Coronary artery (tissue), 2 donors: ENCODE measurements at regions not wholly inside any gene's neighbourhood (a gene's known extent, or its start where the extent isn't known, plus 50 kb on each side); places are given as distances from the start of the nearest gene placed in this dataset.

Source experiments
- DNase-seq: peaks from one replicate; pipeline ENCODE4 v3.0.0-alpha.2; 2017; ENCODE audit warnings: low spot score
- H3K27ac ChIP-seq, 2 donors: fragments of 200-600 bp; sonication (generic); one replicate each; pipeline ENCODE4 v1.5.1; 2016 to 2019
- H3K4me3 ChIP-seq: fragments of 200-600 bp; sonication (generic); 2 replicates; pipeline ENCODE4 v1.5.1; 2016; ENCODE audit warnings: mild to moderate bottlenecking, moderate library complexity
- TF ChIP-seq, protein P1 (sequence below): fragments of 200-600 bp; sonication (generic); IDR thresholded peaks from one replicate; pipeline ENCODE4 v1.5.1; 2019; ENCODE audit warnings: antibody characterized with exemption

DNA sequence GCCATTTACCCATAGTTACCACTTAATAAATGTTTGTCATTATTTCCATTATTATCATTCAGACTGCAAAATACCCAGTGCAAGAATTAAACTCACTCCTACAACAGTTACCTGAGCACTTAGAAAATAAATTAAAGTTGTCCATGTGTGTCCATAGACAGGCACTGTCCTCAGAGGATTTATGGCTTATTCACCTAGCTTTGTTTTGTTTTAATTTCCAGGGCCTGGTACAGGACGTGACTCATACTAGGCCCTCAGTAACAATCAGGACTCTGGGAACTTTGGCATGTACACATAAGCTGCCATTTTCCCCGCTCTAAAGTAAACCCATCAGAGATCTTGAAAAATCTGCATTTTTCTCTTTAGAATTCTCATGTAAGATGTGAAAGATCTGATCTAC is 458.5 kb upstream of the ARRDC4 start:
- no peak for DNase-seq
- TF ChIP-seq, protein P1, sequence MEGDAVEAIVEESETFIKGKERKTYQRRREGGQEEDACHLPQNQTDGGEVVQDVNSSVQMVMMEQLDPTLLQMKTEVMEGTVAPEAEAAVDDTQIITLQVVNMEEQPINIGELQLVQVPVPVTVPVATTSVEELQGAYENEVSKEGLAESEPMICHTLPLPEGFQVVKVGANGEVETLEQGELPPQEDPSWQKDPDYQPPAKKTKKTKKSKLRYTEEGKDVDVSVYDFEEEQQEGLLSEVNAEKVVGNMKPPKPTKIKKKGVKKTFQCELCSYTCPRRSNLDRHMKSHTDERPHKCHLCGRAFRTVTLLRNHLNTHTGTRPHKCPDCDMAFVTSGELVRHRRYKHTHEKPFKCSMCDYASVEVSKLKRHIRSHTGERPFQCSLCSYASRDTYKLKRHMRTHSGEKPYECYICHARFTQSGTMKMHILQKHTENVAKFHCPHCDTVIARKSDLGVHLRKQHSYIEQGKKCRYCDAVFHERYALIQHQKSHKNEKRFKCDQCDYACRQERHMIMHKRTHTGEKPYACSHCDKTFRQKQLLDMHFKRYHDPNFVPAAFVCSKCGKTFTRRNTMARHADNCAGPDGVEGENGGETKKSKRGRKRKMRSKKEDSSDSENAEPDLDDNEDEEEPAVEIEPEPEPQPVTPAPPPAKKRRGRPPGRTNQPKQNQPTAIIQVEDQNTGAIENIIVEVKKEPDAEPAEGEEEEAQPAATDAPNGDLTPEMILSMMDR: no peak
- no peak overlapping the region for H3K4me3 ChIP-seq
- H3K27ac ChIP-seq: no peak overlapping the region

DNA sequence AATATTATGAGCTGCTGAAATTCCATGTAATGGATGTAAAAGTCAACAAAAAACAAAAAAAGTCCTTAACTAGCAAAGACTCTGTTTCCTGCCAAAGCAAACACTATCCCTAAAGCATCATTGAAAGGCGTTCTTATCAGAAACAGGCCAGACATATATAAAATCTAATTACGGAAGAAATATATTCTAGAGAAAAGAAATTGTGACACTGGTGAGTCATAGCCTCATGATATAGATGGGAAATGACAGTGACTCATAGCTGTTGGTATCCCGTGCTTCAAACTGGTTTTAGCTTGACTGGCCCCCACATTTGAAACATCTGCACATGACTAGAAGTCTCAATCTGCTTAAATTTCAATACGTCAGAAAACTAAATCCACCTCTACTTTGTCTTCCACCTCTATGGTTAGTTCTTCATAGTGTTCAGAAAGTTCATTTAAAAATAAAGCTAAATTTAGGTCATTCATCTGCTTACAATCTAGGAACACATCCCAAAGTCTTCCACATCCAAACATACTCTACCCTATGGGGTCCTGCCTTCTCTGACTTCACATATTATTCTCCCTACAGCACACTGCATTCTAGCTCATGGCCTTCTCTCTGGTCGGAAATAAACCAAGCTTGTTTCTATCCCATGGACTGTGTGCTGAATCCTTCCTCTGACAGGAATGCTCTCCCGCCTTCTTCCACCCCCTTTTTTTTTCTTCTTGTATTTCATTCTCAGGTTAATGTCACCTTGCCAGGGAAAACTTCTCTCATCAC is 456.3 kb upstream of the ARRDC4 start:
- no peak for DNase-seq
- H3K4me3 ChIP-seq: no peak overlapping the region
- no peak overlapping the region for H3K27ac ChIP-seq
- TF ChIP-seq, protein P1: no peak

DNA sequence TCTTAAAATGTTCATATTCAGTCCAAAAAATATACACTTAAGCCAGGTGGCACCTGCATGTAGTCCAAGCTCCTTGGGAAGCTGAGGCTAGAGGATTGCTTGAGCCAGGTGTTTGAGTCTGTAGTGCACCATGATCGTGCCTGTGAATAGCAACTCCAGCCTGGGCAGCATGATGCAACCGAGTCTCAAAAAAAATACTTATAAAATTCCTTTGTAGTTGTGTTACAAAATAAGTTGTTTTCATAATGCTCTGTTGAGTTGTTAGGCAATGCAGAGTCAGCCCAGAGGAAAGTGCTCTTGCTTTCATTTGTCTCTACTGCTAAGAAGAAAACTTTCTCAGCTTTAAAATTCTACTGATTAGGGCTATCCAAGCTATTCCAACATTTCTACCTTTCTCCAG is 442.8 kb upstream of the ARRDC4 start:
- no peak for DNase-seq
- TF ChIP-seq, protein P1: no peak
- Histone ChIP-seq H3K27ac (no peak overlapping the region), H3K4me3 (no peak overlapping the region)

DNA sequence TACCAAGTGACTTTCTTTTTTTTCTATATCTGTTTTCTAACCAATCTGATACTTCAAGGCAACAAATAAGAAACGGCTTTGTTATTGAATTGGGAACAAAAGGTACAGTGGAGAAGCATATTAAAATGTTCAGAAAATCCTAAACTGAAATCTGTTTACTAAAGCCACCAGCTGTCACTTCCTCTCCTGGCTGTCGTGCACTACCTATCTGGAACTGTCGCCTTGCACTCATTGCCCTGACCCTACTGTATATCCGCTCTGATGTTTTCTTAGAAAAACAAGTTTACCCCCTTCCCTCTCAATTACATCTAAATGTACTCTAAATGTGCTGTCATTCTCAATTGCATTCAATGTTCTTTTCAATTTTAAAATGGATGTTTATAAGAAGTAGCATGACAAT is 439.8 kb upstream of the ARRDC4 start:
- H3K27ac ChIP-seq: no peak overlapping the region
- no peak for DNase-seq
- TF ChIP-seq, protein P1: no peak
- no peak overlapping the region for H3K4me3 ChIP-seq

DNA sequence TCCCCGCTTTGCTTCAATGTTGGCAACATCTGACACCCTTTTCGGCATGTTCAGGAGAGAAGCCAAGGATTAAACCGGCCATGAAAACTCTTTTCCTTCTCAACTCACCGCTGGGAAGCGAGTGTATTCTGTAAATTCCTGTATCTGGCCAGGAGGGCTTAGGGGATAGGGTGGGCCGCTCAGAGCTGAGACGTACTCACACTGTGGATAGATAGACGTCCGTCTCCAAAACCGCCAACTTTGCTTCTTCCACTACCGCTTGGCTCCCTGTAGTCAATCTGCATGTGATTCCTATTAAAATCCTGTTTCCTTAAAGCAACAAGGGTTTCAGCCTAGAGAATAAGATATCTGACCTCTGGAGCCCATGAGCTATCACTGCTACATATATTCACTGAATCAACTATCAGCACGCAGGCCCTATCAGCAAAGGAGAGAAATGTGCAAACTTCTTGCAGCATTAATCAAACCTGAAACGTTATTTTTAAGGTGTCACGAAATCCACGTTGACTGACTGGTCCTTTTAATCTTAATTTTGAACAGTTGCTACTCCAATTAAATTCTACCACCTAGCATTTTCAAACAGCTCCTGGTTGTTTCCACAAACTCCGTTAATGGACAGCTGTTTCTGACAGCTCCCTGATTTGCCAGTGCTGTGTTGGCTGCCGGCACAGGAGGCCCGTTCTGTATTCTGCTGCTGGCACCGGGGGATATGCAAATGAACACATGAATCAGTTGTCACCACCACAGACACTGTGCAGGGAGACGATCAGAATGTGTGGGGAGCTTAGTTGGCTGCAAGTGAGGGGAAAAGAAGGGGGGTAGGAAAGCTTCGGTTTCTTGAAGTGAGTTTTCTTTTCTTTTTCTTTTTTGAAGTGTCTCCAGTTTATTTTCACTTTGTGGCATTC is 438.9 kb upstream of the ARRDC4 start:
- H3K4me3 ChIP-seq: peak overlapping the region; percentile 58

DNA sequence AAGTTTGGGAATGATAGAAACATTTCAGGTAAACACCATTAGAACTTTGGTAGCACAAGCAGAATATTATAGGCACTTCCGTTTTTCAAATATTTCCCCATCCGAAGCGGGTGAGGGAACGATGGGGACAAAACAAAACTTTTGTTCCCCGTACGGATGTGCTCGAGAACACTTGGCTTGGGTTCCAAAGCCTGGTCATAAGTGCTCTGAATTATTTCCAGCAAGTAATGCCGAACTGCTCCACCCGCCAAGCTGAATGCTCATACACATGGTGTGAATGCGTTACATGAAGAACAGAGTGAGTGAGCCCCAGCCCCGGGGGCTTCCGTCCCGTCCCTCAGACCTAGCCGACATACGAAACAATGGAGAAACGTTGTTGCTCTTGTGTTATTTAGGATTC is 438.2 kb upstream of the ARRDC4 start:
- no peak overlapping the region for H3K27ac ChIP-seq
- DNase-seq: no peak
- H3K4me3 ChIP-seq: peak overlapping the region; percentile 58
- TF ChIP-seq, protein P1: no peak

More for the DNA sequence above, 438.9 kb upstream of the ARRDC4 start:
- H3K27ac ChIP-seq: no peak overlapping the region
- no peak for DNase-seq
- TF ChIP-seq, protein P1: no peak
